Esophagus muscularis mucosa (tissue), 3 donors: ENCODE measurements at regions not wholly inside any gene's neighbourhood (a gene's known extent, or its start where the extent isn't known, plus 50 kb on each side); places are given as distances from the start of the nearest gene placed in this dataset.
A peak's percentile ranks its signal among the peaks of the same experiment; 100 is the strongest.

Experiments used
- POLR2A ChIP-seq: fragments of 450-650 bp; IDR thresholded peaks from one replicate; pipeline ENCODE4 v1.6.1; 2017; ENCODE audit warnings: antibody characterized with exemption, moderate library complexity, mild to moderate bottlenecking, low read depth
- TF ChIP-seq, protein P1 (sequence below), 3 experiments: fragments of 200-600 bp in 2 of 3; fragments of 450-650 bp in 1 of 3; sonication (generic) in 2 of 3; IDR thresholded peaks; one replicate each; pipeline ENCODE4 v1.5.1; 2017 to 2019; ENCODE audit warnings: antibody characterized with exemption in 3 of 3, mild to moderate bottlenecking in 2 of 3, moderate library complexity in 1 of 3

DNA sequence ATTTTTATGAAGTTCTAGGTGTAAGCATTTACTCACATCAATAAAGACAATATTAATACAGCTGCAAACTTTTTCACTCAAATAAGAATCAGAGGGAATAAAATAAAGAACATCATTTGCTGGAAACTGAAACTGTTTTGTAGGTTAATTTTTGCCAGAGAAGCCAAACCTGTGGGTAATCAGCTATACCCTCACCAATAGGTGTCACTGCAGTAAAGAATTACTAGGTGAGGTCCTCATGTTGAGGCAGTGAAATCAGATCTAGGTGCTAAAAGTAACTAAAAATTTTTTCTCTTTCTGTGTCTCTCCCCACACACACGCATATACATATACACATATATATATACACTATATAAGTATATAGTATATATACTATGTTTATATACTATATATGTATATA, 1016.3 kb upstream of the SEMA6A start:
- TF ChIP-seq, protein P1, sequence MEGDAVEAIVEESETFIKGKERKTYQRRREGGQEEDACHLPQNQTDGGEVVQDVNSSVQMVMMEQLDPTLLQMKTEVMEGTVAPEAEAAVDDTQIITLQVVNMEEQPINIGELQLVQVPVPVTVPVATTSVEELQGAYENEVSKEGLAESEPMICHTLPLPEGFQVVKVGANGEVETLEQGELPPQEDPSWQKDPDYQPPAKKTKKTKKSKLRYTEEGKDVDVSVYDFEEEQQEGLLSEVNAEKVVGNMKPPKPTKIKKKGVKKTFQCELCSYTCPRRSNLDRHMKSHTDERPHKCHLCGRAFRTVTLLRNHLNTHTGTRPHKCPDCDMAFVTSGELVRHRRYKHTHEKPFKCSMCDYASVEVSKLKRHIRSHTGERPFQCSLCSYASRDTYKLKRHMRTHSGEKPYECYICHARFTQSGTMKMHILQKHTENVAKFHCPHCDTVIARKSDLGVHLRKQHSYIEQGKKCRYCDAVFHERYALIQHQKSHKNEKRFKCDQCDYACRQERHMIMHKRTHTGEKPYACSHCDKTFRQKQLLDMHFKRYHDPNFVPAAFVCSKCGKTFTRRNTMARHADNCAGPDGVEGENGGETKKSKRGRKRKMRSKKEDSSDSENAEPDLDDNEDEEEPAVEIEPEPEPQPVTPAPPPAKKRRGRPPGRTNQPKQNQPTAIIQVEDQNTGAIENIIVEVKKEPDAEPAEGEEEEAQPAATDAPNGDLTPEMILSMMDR (IDR thresholded peaks at IDR 0.05) = peak; percentile 28 to 54 (median 31)
- TF ChIP-seq POLR2A = no peak
